Adrenal gland (tissue), 5 donors: ENCODE measurements at regions not wholly inside any gene's neighbourhood (a gene's known extent, or its start where the extent isn't known, plus 50 kb on each side); places are given as distances from the start of the nearest gene placed in this dataset.

Source experiments
- POLR2A ChIP-seq, 2 donors: fragments of 450-650 bp; IDR thresholded peaks; one replicate each; pipeline ENCODE4 v1.6.1; 2017; ENCODE audit warnings: antibody characterized with exemption in 2 of 2, mild to moderate bottlenecking in 2 of 2, moderate library complexity in 1 of 2
- TF ChIP-seq, protein P1 (sequence below), 6 experiments: fragments of 450-650 bp in 4 of 6; fragments of 200-600 bp in 2 of 6; sonication (generic) in 1 of 6; IDR thresholded peaks; 1 replicate in 5 of 6; 2 replicates in 1 of 6; pipeline versions ENCODE4 v1.5.1 to v1.8.0; 2016 to 2021; ENCODE audit warnings: antibody characterized with exemption in 6 of 6, mild to moderate bottlenecking in 2 of 6, moderate library complexity in 1 of 6
- donor health status: DM: no; HTN: no; CAD: no.

DNA sequence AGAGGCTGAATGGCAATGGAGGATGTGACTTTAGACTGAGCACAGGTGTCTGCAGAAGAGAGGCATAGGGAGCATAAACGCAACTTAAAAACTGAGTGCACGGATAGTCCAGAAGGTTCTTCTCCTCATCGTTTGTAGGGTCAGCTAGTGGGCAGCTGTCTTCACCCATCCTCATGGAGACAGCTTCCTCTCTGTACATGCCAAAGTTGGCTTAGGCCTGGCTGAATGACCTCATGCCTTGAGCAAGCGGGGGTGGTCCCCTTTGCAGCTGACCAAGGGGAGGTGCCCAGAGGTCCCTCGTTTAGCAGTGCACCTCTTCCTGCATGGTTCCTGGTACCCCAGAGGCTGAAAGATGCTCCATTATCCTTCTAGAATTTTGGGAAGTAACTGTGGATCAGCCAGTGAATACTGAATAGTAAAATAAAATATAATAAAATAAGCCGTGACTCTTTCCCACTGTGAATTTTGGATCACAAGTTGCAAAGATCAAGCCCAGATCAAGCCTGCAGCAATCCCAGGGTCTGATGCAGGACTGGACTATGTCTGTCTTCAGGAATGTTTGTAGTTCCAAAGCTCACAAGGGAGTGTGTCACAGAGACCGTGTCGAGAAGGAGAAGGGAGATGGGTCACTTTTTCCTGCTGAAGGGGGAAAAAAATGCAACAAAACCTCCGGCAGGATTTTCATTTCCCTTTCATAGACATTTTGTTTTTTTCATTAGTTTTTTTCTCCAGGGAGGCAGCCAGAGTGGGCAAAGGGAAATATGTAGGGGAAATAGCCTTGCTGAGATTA lies 295.3 kb upstream of the MKI67 start:
- TF ChIP-seq, protein P1, sequence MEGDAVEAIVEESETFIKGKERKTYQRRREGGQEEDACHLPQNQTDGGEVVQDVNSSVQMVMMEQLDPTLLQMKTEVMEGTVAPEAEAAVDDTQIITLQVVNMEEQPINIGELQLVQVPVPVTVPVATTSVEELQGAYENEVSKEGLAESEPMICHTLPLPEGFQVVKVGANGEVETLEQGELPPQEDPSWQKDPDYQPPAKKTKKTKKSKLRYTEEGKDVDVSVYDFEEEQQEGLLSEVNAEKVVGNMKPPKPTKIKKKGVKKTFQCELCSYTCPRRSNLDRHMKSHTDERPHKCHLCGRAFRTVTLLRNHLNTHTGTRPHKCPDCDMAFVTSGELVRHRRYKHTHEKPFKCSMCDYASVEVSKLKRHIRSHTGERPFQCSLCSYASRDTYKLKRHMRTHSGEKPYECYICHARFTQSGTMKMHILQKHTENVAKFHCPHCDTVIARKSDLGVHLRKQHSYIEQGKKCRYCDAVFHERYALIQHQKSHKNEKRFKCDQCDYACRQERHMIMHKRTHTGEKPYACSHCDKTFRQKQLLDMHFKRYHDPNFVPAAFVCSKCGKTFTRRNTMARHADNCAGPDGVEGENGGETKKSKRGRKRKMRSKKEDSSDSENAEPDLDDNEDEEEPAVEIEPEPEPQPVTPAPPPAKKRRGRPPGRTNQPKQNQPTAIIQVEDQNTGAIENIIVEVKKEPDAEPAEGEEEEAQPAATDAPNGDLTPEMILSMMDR (IDR thresholded peaks at IDR 0.05) = no peak
- TF ChIP-seq POLR2A (IDR thresholded peaks at IDR 0.05) = no peak
